ENCODE measurements at regions not wholly inside any gene's neighbourhood (a gene's known extent, or its start where the extent isn't known, plus 50 kb on each side); places are given as distances from the start of the nearest gene placed in this dataset.

DNA sequence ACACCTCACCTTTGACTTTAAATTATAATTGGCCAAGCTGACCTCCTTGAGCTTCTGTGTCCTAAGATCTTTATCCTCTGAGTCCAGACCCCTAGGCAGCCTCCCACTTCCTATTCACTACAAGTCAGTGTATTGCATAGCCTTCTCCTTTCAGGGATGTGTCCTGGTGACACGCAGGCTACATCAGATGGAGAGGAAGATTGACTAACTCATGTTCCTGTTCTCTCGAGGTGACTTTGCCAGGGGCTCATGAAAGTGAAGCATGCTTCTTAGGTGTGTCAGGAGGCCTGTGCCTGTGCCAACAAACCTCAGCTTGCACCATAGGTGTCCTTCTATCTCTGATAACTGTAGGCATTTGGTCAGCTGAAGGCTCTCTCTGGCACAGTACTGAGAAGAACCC is 195.7 kb upstream of the HS3ST1 start:
- peak overlapping the region; percentile 43 for H2AFZ ChIP-seq (replicated peaks; ENCODE audit: low read length, poor library complexity)
- dilution Hi-C loops (cut with HindIII; ENCODE audit: low sequenced_read_pairs, unreplicated experiment) = no loop called here

More for the DNA sequence above, 195.7 kb upstream of the HS3ST1 start:
- Histone ChIP-seq H3K79me1 (ENCODE audit: low read depth in 1 of 2, low read length in 2 of 2) (no peaks in the 10 kb centered on the region), H3K27me3 (ENCODE audit: control insufficient read depth, insufficient read depth, low read length) (no peaks in the 10 kb centered on the region), H4K20me1 (ENCODE audit: insufficient read depth, low read length) (no peaks in the 10 kb centered on the region), H2BK20ac (ENCODE audit: low read depth, low read length) (peak overlapping the region; percentile 80), H2BK5ac (ENCODE audit: low read depth, low read length, poor library complexity, severe bottlenecking) (no peak overlapping the region), H3K9me1 (ENCODE audit: insufficient read depth, low read length) (no peaks in the 10 kb centered on the region), H2BK15ac (ENCODE audit: low read depth, low read length) (peak overlapping the region; percentile 65; the same call in 2 of the 3 replicates), H3K4me1 (ENCODE audit: control insufficient read depth, insufficient read depth, low read length) (peaks cover 13% of the 10 kb centered on the region), H3K27ac (ENCODE audit: insufficient read depth, low read length) (peak overlapping the region; percentile 38; the same call in 1 of the 2 replicates), H2BK120ac (ENCODE audit: low read depth, low read length) (peak overlapping the region; percentile 56), H3K4me2 (ENCODE audit: low read depth, low read length) (no peak overlapping the region), H2AK9ac (replicated peaks; ENCODE audit: low read depth, low read length, poor library complexity) (peak overlapping the region; percentile 85), H3K14ac (replicated peaks; ENCODE audit: low read depth, low read length) (peak overlapping the region; percentile 43), H4K91ac (ENCODE audit: insufficient read depth, low read depth, low read length) (peak overlapping the region; percentile 66), H3K9me3 (ENCODE audit: control insufficient read depth, insufficient read depth, low read length) (peaks cover 3% of the 10 kb centered on the region; the same call in 1 of the 2 replicates), H4K8ac (ENCODE audit: low read depth in 2 of 2, low read length in 2 of 2) (peak overlapping the region in 1 of 2 experiments; percentile 63; a peak in 2 of 4 replicates), H4K5ac (ENCODE audit: low read depth, low read length) (peak overlapping the region; percentile 84; the same call in 1 of the 2 replicates), H3K4ac (ENCODE audit: low read depth, low read length) (peak overlapping the region; percentile 74), H2AK5ac (ENCODE audit: low read depth, low read length) (0 out of 2 replicates have a peak overlapping the region, but pooled peaks have one; percentile 16), H3K23ac (ENCODE audit: low read depth, low read length) (no peak overlapping the region), H3K9ac (ENCODE audit: low read depth, low read length) (peak overlapping the region; percentile 13; the same call in 1 of the 2 replicates), H3K4me3 (ENCODE audit: insufficient read depth, low read depth, low read length) (no peak overlapping the region), H3K18ac (ENCODE audit: low read depth, low read length) (peak overlapping the region; percentile 62), H3K36me3 (ENCODE audit: control insufficient read depth, insufficient read depth, low read length) (no peaks in the 10 kb centered on the region), H3K56ac (ENCODE audit: extremely low read depth, insufficient read depth, low read length) (no peak overlapping the region)
- in situ Hi-C loops (cut with MboI; ENCODE audit: low sequenced_read_pairs) (no loop called here), intact Hi-C loops (cut with micrococcal nuclease) (loop anchor here (10.0 kb wide), 1 partner anchor 1040 kb away; no protein-coding TSS in a partner anchor)
- TF ChIP-seq, protein P1, sequence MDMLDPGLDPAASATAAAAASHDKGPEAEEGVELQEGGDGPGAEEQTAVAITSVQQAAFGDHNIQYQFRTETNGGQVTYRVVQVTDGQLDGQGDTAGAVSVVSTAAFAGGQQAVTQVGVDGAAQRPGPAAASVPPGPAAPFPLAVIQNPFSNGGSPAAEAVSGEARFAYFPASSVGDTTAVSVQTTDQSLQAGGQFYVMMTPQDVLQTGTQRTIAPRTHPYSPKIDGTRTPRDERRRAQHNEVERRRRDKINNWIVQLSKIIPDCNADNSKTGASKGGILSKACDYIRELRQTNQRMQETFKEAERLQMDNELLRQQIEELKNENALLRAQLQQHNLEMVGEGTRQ (IDR thresholded peaks at IDR 0.05; ENCODE audit: low read depth, low read length) = no peak
- TF ChIP-seq RAD21 (IDR thresholded peaks at IDR 0.05; ENCODE audit: low read length) (no peak), BHLHE40 (IDR thresholded peaks at IDR 0.05; ENCODE audit: low read depth, low read length) (no peak), FOS (IDR thresholded peaks at IDR 0.05; ENCODE audit: low read depth, low read length) (no peak), POLR2A (IDR thresholded peaks at IDR 0.05; ENCODE audit: low read depth, low read length) (no peak), NFE2L2 (IDR thresholded peaks at IDR 0.05; ENCODE audit: low read depth, low read length) (no peak), RFX5 (IDR thresholded peaks at IDR 0.05; ENCODE audit: low read depth, low read length) (no peak)
- ChIA-PET POLR2A (ENCODE audit: unreplicated experiment) (no interaction called here), CTCF (interaction anchor here (0.7 kb wide), 1 partner anchor 12 kb away, joined by 3 read pairs; no protein-coding TSS in a partner anchor)
- ATAC-seq (ENCODE audit: low read depth) = no peak
- no TSS peak for BruUV-seq (replicated peaks)
- no CpG with 5 or more reads among the region's 2 CpGs for WGBS, 2 experiments (ENCODE audit: extremely low coverage in 2 of 2, insufficient read length in 1 of 2)
- no peak for DNase-seq
